HG03469 (cell line): ENCODE measurements at regions not wholly inside any gene's neighbourhood (a gene's known extent, or its start where the extent isn't known, plus 50 kb on each side); places are given as distances from the start of the nearest gene placed in this dataset.
"Not testable (repeated sequence)": the region's sequence is repeated elsewhere in the genome, so short reads cannot be mapped to it uniquely, and the experiment has no call there.

Experiments
- ATAC-seq: cut with Tn5 transposase; IDR thresholded peaks from one replicate; pipeline ENCODE4 v1.9.1; 2021; ENCODE audit warnings: mild to moderate bottlenecking, moderate library complexity, moderate number of reproducible peaks; ENCODE audit not compliant: unreplicated experiment

GRCh38 chr1:177891809-177892208 lies 78.0 kb downstream of the SEC16B start:
- no peak for ATAC-seq

GRCh38 chr1:177890479-177890878 lies 79.4 kb downstream of the SEC16B start:
- ATAC-seq = no peak

- ATAC-seq = no peak
Measured at GRCh38 chr1:177884479-177885021, 85.3 kb downstream of the SEC16B start.

GRCh38 chr1:177883581-177883980 lies 86.3 kb downstream of the SEC16B start:
- ATAC-seq = no peak

GRCh38 chr1:177880339-177880891 lies 89.4 kb downstream of the SEC16B start:
- no peak for ATAC-seq

- ATAC-seq = no peak
Measured at GRCh38 chr1:177877086-177877485, 92.8 kb downstream of the SEC16B start.

- no peak for ATAC-seq
Measured at GRCh38 chr1:177873238-177873637, 96.6 kb downstream of the SEC16B start.

GRCh38 chr1:177872308-177872900 lies 97.5 kb downstream of the SEC16B start:
- no peak for ATAC-seq

GRCh38 chr1:177871613-177872307 lies 98.1 kb downstream of the SEC16B start:
- no peak for ATAC-seq

- ATAC-seq = no peak
Measured at GRCh38 chr1:177869586-177869985, 100.3 kb downstream of the SEC16B start.

- not testable (repeated sequence) for ATAC-seq
Measured at GRCh38 chr1:177869011-177869410, 100.8 kb downstream of the SEC16B start.

- ATAC-seq = no peak
Measured at GRCh38 chr1:177865807-177866206, 104.1 kb downstream of the SEC16B start.

- ATAC-seq = no peak
Measured at GRCh38 chr1:177864538-177865305, 105.1 kb downstream of the SEC16B start.

GRCh38 chr1:177863796-177864195 lies 106.1 kb downstream of the SEC16B start:
- ATAC-seq = no peak

GRCh38 chr1:177862916-177863315 lies 106.9 kb downstream of the SEC16B start:
- ATAC-seq = no peak

- no peak for ATAC-seq
Measured at GRCh38 chr1:177859572-177859971, 110.3 kb downstream of the SEC16B start.

GRCh38 chr1:177858332-177858821 lies 111.5 kb downstream of the SEC16B start:
- no peak for ATAC-seq

- ATAC-seq = no peak
Measured at GRCh38 chr1:177857285-177857684, 112.6 kb downstream of the SEC16B start.

- no peak for ATAC-seq
Measured at GRCh38 chr1:177854951-177855350, 114.9 kb downstream of the SEC16B start.

- ATAC-seq = no peak
Measured at GRCh38 chr1:177849579-177850290, 120.1 kb downstream of the SEC16B start.

GRCh38 chr1:177849130-177849529 lies 120.7 kb downstream of the SEC16B start:
- ATAC-seq = no peak
